NCI-H128 (cell line): ENCODE measurements at regions not wholly inside any gene's neighbourhood (a gene's known extent, or its start where the extent isn't known, plus 50 kb on each side); places are given as distances from the start of the nearest gene placed in this dataset.
"Not testable (repeated sequence)": the region's sequence is repeated elsewhere in the genome, so short reads cannot be mapped to it uniquely, and the experiment has no call there.

Source experiments
- DNase-seq: peaks from one replicate; lab custom pipeline; 2025; ENCODE audit not compliant: unreplicated experiment; lab: John Stamatoyannopoulos, UW

GRCh38 chr3:81823086-81823485 lies 61.6 kb upstream of the GBE1 start:
- no peak for DNase-seq

GRCh38 chr3:81816473-81817250 lies 55.2 kb upstream of the GBE1 start:
- no peak for DNase-seq

- not testable (repeated sequence) for DNase-seq
Measured at GRCh38 chr3:81812098-81812497, 50.7 kb upstream of the GBE1 start.
